Mesothelial cell of epicardium (in vitro differentiated cells): ENCODE measurements at regions not wholly inside any gene's neighbourhood (a gene's known extent, or its start where the extent isn't known, plus 50 kb on each side); places are given as distances from the start of the nearest gene placed in this dataset.
"Not testable (repeated sequence)": the region's sequence is repeated elsewhere in the genome, so short reads cannot be mapped to it uniquely, and the experiment has no call there.

ENCODE experiments used
- DNase-seq, 2 experiments: peaks; one replicate each; pipeline ENCODE4 v3.0.0; 2021; ENCODE audit warnings: low spot score in 2 of 2; ENCODE audit not compliant: unreplicated experiment in 2 of 2
- H3K27ac Mint-ChIP-seq: 2 replicates; pipeline ENCODE4 v1.8.0; 2021; ENCODE audit warnings: mixed read lengths
- H3K27me3 Mint-ChIP-seq: 2 replicates; pipeline ENCODE4 v1.8.0; 2021; ENCODE audit warnings: low read depth, mixed read lengths
- H3K36me3 Mint-ChIP-seq: 2 replicates; pipeline ENCODE4 v1.8.0; 2021; ENCODE audit warnings: mixed read lengths
- H3K4me1 Mint-ChIP-seq: 2 replicates; pipeline ENCODE4 v1.8.0; 2021; ENCODE audit warnings: mixed read lengths
- H3K4me3 Mint-ChIP-seq: 2 replicates; pipeline ENCODE4 v1.8.0; 2021; ENCODE audit warnings: mild to moderate bottlenecking, moderate library complexity, mixed read lengths
- H3K9me3 Mint-ChIP-seq: 2 replicates; pipeline ENCODE4 v1.8.0; 2021; ENCODE audit warnings: mixed read lengths
- CTCF ChIP-seq: fragments of 200-600 bp; sonication (generic); IDR thresholded peaks from one replicate; pipeline ENCODE4 v1.5.0; 2021; ENCODE audit warnings: antibody characterized with exemption; ENCODE audit not compliant: unreplicated experiment

GRCh38 chr14:90458536-90458935 is 61.7 kb downstream of the CALM1 start:
- DNase-seq = no peak
- H3K4me1 Mint-ChIP-seq = peaks cover 19% of the 10 kb centered on the region
- no peak overlapping the region for H3K27ac Mint-ChIP-seq

DNA sequence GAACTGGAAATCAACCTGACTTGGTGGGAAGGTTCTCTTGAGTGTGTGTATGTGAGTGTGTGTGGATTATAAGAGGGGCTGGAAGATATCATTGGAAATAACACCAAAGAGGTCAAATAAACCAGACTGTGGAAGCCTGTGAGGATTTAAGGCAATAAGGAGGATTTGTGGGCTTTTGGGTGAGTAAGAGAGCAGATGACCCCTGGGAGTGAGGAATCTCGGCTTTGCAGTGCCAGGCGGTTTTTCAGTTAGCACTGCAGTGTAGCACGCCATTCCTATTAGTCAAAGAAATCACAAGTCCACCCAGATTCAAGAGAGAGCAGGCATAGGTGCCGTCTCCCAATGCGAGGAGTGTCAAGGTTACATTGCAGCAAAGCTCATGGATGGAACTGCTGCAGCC is 63.3 kb downstream of the CALM1 start:
- DNase-seq = no peak
- TF ChIP-seq CTCF = no peak
- no peaks in the 10 kb centered on the region for H3K36me3 Mint-ChIP-seq
- peaks cover 62% of the 10 kb centered on the region for H3K27me3 Mint-ChIP-seq
- no peak overlapping the region for H3K27ac Mint-ChIP-seq
- H3K4me1 Mint-ChIP-seq = peaks cover 8% of the 10 kb centered on the region
- H3K4me3 Mint-ChIP-seq = no peak overlapping the region
- no peaks in the 10 kb centered on the region for H3K9me3 Mint-ChIP-seq

More at GRCh38 chr14:90458536-90458935, 61.7 kb downstream of the CALM1 start:
- Mint-ChIP-seq H3K4me3 (no peak overlapping the region), H3K36me3 (no peaks in the 10 kb centered on the region), H3K9me3 (no peaks in the 10 kb centered on the region), H3K27me3 (peaks cover 51% of the 10 kb centered on the region)
- TF ChIP-seq CTCF = no peak

GRCh38 chr14:90461425-90461824 is 64.6 kb downstream of the CALM1 start:
- H3K27ac Mint-ChIP-seq = no peak overlapping the region
- H3K9me3 Mint-ChIP-seq = no peaks in the 10 kb centered on the region
- no peaks in the 10 kb centered on the region for H3K36me3 Mint-ChIP-seq
- TF ChIP-seq CTCF = no peak
- DNase-seq = no peak
- H3K27me3 Mint-ChIP-seq = peaks cover 60% of the 10 kb centered on the region
- H3K4me3 Mint-ChIP-seq = no peak overlapping the region
- H3K4me1 Mint-ChIP-seq = peaks cover 3% of the 10 kb centered on the region

DNA sequence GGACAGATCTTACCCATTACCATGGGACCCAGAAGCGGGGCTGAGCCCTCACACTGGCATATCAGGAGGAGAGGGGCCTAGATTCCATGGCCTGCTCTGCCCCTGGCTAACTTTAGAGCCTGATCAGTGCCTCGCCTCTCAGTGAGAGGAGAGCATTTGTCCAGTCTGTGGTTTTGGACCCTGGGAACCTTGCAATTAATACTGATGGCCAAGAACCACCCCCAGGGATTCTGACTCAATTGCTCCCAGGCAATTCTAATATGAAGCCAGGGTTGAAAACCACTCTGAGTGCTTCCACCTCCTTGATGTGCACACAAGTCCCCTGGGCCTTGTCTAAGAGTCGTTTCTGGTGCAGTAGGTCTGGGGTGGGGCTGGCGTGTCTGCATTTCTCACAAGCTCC is 67.7 kb downstream of the CALM1 start:
- no peak overlapping the region for H3K4me3 Mint-ChIP-seq
- no peaks in the 10 kb centered on the region for H3K36me3 Mint-ChIP-seq
- no peaks in the 10 kb centered on the region for H3K4me1 Mint-ChIP-seq
- H3K27ac Mint-ChIP-seq = no peak overlapping the region
- H3K9me3 Mint-ChIP-seq = peaks cover 17% of the 10 kb centered on the region
- no peak for TF ChIP-seq CTCF
- H3K27me3 Mint-ChIP-seq = peaks cover 61% of the 10 kb centered on the region
- no peak for DNase-seq

- Mint-ChIP-seq H3K27ac (no peak overlapping the region), H3K9me3 (peaks cover 36% of the 10 kb centered on the region), H3K36me3 (no peaks in the 10 kb centered on the region), H3K4me3 (no peak overlapping the region), H3K27me3 (peaks cover 44% of the 10 kb centered on the region), H3K4me1 (no peaks in the 10 kb centered on the region)
- TF ChIP-seq CTCF = no peak
- no peak for DNase-seq
Measured at GRCh38 chr14:90467501-90467900, 70.7 kb downstream of the CALM1 start.

- not testable (repeated sequence) for H3K4me1 Mint-ChIP-seq, DNase-seq, H3K4me3 Mint-ChIP-seq, H3K27ac Mint-ChIP-seq, H3K36me3 Mint-ChIP-seq
- peaks cover 53% of the 10 kb centered on the region for H3K9me3 Mint-ChIP-seq
- H3K27me3 Mint-ChIP-seq = peaks cover 29% of the 10 kb centered on the region
Measured at GRCh38 chr14:90469416-90469815, 72.6 kb downstream of the CALM1 start.
